Activated T-cell treated with anti-CD3 and anti-CD28 coated beads, Interleukin-2, amount 50 U/mL, for 24 hours (primary cell): ENCODE measurements at regions not wholly inside any gene's neighbourhood (a gene's known extent, or its start where the extent isn't known, plus 50 kb on each side); places are given as distances from the start of the nearest gene placed in this dataset.
"Not testable (repeated sequence)": the region's sequence is repeated elsewhere in the genome, so short reads cannot be mapped to it uniquely, and the experiment has no call there.

Experiments used
- DNase-seq: peaks from one replicate; pipeline ENCODE4 v3.0.0-alpha.2; 2020
- H3K27ac Mint-ChIP-seq: 2 replicates; pipeline ENCODE4 v1.8.0; 2020; ENCODE audit warnings: mild to moderate bottlenecking, mixed read lengths
- H3K27me3 Mint-ChIP-seq: 2 replicates; pipeline ENCODE4 v1.8.0; 2020; ENCODE audit warnings: mixed read lengths
- H3K36me3 Mint-ChIP-seq: 2 replicates; pipeline ENCODE4 v1.8.0; 2020; ENCODE audit warnings: low read depth, mixed read lengths
- H3K4me1 Mint-ChIP-seq: 2 replicates; pipeline ENCODE4 v1.8.0; 2020; ENCODE audit warnings: low read depth, mixed read lengths
- H3K4me3 Mint-ChIP-seq: 2 replicates; pipeline ENCODE4 v1.8.0; 2020; ENCODE audit warnings: mild to moderate bottlenecking, moderate library complexity, mixed read lengths
- H3K9me3 Mint-ChIP-seq: 2 replicates; pipeline ENCODE4 v1.8.0; 2020; ENCODE audit warnings: mixed read lengths

DNA sequence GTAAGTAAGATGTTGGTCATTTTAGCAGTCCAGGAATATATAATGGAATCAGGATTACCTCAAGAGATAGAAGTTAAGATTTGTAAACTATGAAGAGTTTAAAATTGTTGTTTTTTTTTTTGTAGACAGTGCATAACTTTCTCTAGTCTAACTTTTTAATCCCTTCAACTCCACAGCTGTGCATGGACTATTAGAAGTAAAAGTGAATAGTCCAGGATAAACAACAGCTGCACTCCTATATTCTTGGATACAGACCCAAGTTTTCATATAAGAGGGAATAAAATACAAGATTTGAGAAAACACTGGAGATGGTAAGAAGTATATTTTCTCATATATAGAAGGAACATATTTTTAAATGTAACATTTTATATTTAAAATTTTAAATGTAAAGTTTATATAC is 1509.9 kb downstream of the SLITRK5 start:
- Mint-ChIP-seq H3K27ac (no peak overlapping the region), H3K4me3 (no peak overlapping the region), H3K4me1 (no peaks in the 10 kb centered on the region), H3K9me3 (peaks cover 10% of the 10 kb centered on the region), H3K36me3 (no peaks in the 10 kb centered on the region), H3K27me3 (no peaks in the 10 kb centered on the region)
- DNase-seq: no peak

- H3K27me3 Mint-ChIP-seq: no peaks in the 10 kb centered on the region
- no peak overlapping the region for H3K4me3 Mint-ChIP-seq
- no peaks in the 10 kb centered on the region for H3K4me1 Mint-ChIP-seq
- DNase-seq: no peak
- H3K9me3 Mint-ChIP-seq: no peaks in the 10 kb centered on the region
- H3K36me3 Mint-ChIP-seq: no peaks in the 10 kb centered on the region
- no peak overlapping the region for H3K27ac Mint-ChIP-seq
Measured at GRCh38 chr13:89199138-89199537, 1528.0 kb downstream of the SLITRK5 start.

DNA sequence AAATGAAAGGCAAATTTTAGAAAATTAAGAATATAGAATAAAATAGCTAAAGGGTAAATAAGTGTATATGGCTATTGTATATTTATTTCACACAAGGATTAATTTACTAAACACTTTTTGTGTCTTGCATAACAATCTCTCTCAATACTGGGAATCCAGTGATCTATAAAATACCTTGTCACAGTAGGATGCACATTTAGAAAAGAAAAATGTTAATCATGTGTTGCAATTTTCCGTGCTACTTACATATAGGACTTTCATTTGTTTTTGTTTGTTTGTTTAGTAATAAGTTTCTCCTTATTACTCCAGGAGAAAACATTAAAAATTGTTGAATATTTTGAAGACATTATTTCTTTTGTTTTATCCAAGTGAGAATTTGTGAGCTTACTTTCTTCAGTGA is 1533.3 kb downstream of the SLITRK5 start:
- no peaks in the 10 kb centered on the region for H3K9me3 Mint-ChIP-seq
- no peak overlapping the region for H3K4me3 Mint-ChIP-seq
- H3K36me3 Mint-ChIP-seq: no peaks in the 10 kb centered on the region
- H3K27ac Mint-ChIP-seq: no peak overlapping the region
- no peaks in the 10 kb centered on the region for H3K4me1 Mint-ChIP-seq
- no peaks in the 10 kb centered on the region for H3K27me3 Mint-ChIP-seq
- no peak for DNase-seq

DNA sequence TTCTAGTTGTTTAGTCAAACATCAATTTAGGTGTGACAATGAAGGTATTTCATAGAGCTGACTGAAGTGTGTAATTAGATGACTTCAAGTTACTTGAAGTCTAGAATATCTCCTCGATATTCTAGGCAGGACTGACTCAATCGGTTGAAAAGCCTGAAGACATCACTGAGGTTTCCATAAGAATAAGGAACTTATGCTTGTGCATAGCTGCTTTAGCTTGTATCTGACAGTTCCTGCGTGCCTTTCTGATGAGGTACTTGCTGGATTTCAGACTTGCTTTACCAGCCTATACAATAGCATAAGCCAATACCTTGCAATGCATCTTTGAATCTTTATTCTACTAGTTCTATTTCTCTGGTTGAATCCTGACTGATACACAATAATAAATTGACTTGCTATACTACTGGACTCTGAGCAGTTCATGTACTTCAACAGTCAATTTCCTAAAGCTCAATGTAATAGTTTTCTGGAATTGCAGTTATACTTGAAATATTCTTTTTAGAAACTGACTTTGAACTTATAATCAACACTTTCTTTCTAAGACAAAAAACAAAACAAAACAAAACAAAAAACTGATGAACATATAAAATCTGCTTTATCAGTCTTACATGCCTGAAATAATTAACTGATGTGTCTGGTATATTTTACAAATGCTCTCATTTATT is 1534.8 kb downstream of the SLITRK5 start:
- Mint-ChIP-seq H3K36me3 (no peaks in the 10 kb centered on the region), H3K27me3 (no peaks in the 10 kb centered on the region)
- no peak for DNase-seq

DNA sequence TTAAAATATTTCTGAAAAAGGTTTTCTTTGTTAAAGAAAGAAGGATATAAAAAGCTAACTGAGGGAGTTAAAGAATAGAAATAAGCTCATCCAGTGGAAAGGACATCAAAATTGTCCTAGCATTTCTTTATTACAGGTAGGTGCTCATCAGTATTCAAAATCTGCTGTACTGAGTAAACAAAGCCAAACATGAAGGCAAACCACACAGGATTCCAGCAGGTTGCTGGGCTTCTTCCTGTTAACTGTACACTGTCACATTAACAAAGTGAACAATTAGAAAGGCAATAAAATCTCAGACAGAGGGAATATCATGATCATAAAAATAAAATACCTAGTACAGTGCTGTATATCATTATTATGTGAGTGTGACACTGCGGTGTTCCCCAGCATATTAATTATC is 1541.0 kb downstream of the SLITRK5 start:
- peaks cover 6% of the 10 kb centered on the region for H3K9me3 Mint-ChIP-seq
- no peaks in the 10 kb centered on the region for H3K27me3 Mint-ChIP-seq
- no peaks in the 10 kb centered on the region for H3K36me3 Mint-ChIP-seq
- H3K4me1 Mint-ChIP-seq: no peaks in the 10 kb centered on the region
- DNase-seq: no peak
- H3K4me3 Mint-ChIP-seq: no peak overlapping the region
- no peak overlapping the region for H3K27ac Mint-ChIP-seq

More for the DNA sequence above, 1534.8 kb downstream of the SLITRK5 start:
- no peak overlapping the region for H3K4me3 Mint-ChIP-seq
- no peaks in the 10 kb centered on the region for H3K9me3 Mint-ChIP-seq
- H3K27ac Mint-ChIP-seq: no peak overlapping the region
- H3K4me1 Mint-ChIP-seq: no peaks in the 10 kb centered on the region

DNA sequence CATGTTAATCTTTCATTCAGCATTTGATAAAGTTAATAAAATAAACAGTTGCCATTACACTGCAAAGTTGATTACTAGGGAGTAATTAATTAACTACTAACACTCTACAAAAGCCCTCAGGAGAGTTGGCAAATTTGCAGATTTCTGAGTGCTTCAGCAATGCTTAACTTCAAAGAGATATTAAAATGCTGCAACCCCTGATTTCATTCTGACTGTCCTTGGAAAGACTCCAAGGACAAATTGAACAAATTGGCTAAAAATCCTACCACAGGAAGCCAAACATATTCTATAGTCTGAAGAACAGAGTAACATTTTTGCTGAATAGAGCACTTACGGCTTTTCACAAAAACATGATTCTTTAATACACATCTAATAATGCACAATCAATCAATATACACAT is 1543.0 kb downstream of the SLITRK5 start:
- no peak for DNase-seq
- Mint-ChIP-seq H3K27me3 (no peaks in the 10 kb centered on the region), H3K27ac (no peak overlapping the region), H3K36me3 (no peaks in the 10 kb centered on the region), H3K4me3 (no peak overlapping the region), H3K4me1 (no peaks in the 10 kb centered on the region), H3K9me3 (peaks cover 6% of the 10 kb centered on the region)

DNA sequence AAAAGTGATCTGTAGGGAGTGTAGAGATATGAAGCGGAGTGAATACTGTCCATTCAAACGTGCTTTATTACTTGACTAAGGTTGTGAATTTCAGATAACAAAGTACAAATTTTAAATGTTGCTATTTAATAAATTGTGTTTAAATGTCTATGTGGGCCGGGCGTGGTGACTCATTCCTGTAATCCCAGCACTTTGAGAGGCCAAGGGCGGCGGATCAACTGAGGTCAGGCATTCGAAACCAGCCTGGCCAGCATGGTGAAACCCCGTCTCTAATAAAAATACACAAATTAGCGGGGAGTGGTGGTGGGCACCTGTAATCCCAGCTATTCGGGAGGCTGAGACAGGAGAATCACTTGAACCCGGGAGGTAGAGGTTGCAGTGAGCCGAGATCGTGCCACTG is 1544.1 kb downstream of the SLITRK5 start:
- H3K4me1 Mint-ChIP-seq, H3K9me3 Mint-ChIP-seq, H3K27me3 Mint-ChIP-seq, H3K27ac Mint-ChIP-seq, DNase-seq, H3K36me3 Mint-ChIP-seq, H3K4me3 Mint-ChIP-seq: not testable (repeated sequence)

DNA sequence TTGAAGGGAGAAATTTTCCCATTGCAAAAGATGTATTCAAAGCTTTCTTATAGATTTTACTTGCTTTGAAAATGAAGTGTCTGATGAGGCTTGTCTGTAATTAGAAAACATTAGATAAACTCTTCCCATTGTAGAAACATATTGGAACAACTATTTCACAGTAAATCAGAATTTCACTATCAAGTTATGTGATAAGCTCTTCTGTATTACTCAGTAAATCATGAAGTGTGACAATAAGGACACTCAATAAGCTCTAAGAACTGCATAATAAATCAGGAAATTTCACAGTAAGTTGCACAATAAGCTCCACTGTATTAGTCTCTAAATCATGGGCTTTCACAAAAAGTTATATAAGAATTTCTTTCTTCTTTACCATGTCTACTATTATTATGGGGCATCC is 1546.6 kb downstream of the SLITRK5 start:
- H3K4me3 Mint-ChIP-seq: no peak overlapping the region
- H3K27me3 Mint-ChIP-seq: no peaks in the 10 kb centered on the region
- no peak overlapping the region for H3K27ac Mint-ChIP-seq
- no peak for DNase-seq
- peaks cover 16% of the 10 kb centered on the region for H3K9me3 Mint-ChIP-seq
- no peaks in the 10 kb centered on the region for H3K4me1 Mint-ChIP-seq
- H3K36me3 Mint-ChIP-seq: no peaks in the 10 kb centered on the region

GRCh38 chr13:89221557-89222158 is 1550.5 kb downstream of the SLITRK5 start:
- H3K4me3 Mint-ChIP-seq: no peak overlapping the region
- no peak overlapping the region for H3K27ac Mint-ChIP-seq
- peaks cover 13% of the 10 kb centered on the region for H3K9me3 Mint-ChIP-seq
- no peak for DNase-seq
- no peaks in the 10 kb centered on the region for H3K4me1 Mint-ChIP-seq
- no peaks in the 10 kb centered on the region for H3K36me3 Mint-ChIP-seq
- H3K27me3 Mint-ChIP-seq: no peaks in the 10 kb centered on the region

DNA sequence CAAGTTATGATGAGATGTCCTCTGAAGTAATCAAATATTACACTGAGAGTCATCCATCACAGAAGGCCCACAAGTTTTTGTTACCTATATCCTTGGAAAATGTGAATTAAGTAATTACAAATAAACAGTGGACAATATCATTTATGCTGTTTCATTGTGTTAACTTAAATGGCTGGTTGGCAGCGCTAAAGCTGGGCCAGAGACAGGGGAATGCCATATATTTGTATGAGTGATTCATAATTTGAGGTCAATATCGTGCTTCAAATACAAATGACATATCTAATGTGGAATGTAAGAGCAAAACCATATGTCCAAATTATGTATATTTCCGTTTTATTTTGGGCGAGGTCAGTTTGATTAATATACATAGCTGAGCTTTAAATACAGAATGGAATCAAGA is 1556.2 kb downstream of the SLITRK5 start:
- H3K27ac Mint-ChIP-seq: no peak overlapping the region
- DNase-seq: no peak
- no peaks in the 10 kb centered on the region for H3K27me3 Mint-ChIP-seq
- H3K4me1 Mint-ChIP-seq: no peaks in the 10 kb centered on the region
- H3K36me3 Mint-ChIP-seq: no peaks in the 10 kb centered on the region
- H3K4me3 Mint-ChIP-seq: no peak overlapping the region
- H3K9me3 Mint-ChIP-seq: peaks cover 10% of the 10 kb centered on the region

DNA sequence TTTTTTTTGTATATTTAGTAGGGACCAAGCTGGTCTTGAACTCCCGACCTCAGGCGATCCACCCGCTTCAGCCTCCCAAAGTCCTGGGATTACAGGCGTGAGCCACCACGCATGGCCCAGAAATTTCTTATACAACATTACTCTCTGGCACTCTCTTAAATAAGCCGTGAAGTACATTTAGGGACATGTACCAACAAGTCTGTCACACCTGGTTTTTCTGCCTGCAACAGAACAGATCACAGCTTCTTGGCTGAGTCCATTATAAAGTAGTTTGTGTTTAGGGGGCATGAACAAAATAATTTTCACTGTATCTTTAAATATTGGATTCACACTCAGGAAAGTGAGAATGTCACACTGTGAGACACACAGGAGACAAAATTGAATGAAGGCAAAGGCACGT is 1567.3 kb downstream of the SLITRK5 start:
- no peaks in the 10 kb centered on the region for H3K4me1 Mint-ChIP-seq
- no peak for DNase-seq
- H3K27ac Mint-ChIP-seq: no peak overlapping the region
- no peaks in the 10 kb centered on the region for H3K9me3 Mint-ChIP-seq
- no peak overlapping the region for H3K4me3 Mint-ChIP-seq
- H3K36me3 Mint-ChIP-seq: no peaks in the 10 kb centered on the region
- H3K27me3 Mint-ChIP-seq: no peaks in the 10 kb centered on the region

GRCh38 chr13:89239361-89240127 is 1568.4 kb downstream of the SLITRK5 start:
- DNase-seq: no peak
- H3K27me3 Mint-ChIP-seq: no peaks in the 10 kb centered on the region
- H3K4me3 Mint-ChIP-seq: no peak overlapping the region
- H3K4me1 Mint-ChIP-seq: no peaks in the 10 kb centered on the region
- no peaks in the 10 kb centered on the region for H3K9me3 Mint-ChIP-seq
- no peaks in the 10 kb centered on the region for H3K36me3 Mint-ChIP-seq
- H3K27ac Mint-ChIP-seq: no peak overlapping the region

GRCh38 chr13:89255844-89256406 is 1584.8 kb downstream of the SLITRK5 start:
- Mint-ChIP-seq H3K9me3 (peaks cover 18% of the 10 kb centered on the region), H3K36me3 (no peaks in the 10 kb centered on the region), H3K27ac (no peak overlapping the region), H3K4me3 (no peak overlapping the region), H3K27me3 (no peaks in the 10 kb centered on the region), H3K4me1 (no peaks in the 10 kb centered on the region)
- DNase-seq: no peak

DNA sequence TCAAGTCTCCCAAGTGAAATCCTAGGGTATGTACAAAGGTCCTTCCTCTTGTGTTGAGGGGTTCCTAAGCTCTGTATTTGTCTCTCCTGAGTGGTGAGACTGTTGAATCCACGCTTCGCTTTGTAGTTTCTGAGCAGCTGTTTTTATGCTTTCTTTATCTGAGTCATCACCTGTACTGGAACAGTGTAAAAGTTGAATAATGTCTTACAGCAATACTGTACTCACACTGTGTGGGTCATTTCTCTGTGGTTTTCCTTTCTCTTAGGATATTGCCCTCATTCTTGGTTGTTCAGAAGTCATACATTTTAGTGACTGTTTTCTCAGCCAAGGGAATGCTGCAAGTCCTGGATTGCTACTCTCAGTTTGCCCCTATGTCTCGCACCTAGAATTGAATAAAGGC is 1596.6 kb downstream of the SLITRK5 start:
- H3K27ac Mint-ChIP-seq: no peak overlapping the region
- H3K27me3 Mint-ChIP-seq: no peaks in the 10 kb centered on the region
- H3K36me3 Mint-ChIP-seq: no peaks in the 10 kb centered on the region
- no peaks in the 10 kb centered on the region for H3K4me1 Mint-ChIP-seq
- no peak for DNase-seq
- H3K9me3 Mint-ChIP-seq: peaks cover 4% of the 10 kb centered on the region
- H3K4me3 Mint-ChIP-seq: no peak overlapping the region

DNA sequence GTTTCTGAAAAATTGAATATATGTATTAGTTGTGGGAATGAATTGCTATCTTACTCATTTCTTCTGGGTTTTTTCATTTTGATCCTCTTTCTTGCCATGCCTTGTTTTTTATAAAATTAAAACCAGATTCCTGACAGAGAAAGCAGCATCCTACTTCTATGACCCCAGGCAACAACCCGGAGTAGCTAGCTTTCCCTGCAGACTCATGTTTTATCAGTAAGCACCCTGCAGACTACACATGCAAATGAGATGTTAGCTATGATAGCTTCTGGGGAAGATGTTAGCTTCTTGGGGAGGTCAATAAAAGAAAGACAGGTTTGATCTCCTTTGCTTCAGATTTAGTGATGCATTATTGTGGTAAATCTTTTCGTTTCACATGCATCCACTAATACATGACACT is 1598.6 kb downstream of the SLITRK5 start:
- DNase-seq: no peak
- Mint-ChIP-seq H3K36me3 (no peaks in the 10 kb centered on the region), H3K9me3 (peaks cover 2% of the 10 kb centered on the region), H3K4me1 (no peaks in the 10 kb centered on the region), H3K27me3 (no peaks in the 10 kb centered on the region), H3K4me3 (no peak overlapping the region), H3K27ac (no peak overlapping the region)
